WTC11 (cell line): ENCODE measurements at regions not wholly inside any gene's neighbourhood (a gene's known extent, or its start where the extent isn't known, plus 50 kb on each side); places are given as distances from the start of the nearest gene placed in this dataset.

Experiments
- ATAC-seq: fragments of 200-7000 bp; cut with Tn5 transposase; 2 replicates; pipeline ENCODE4 v1.10.0; 2021; ENCODE audit warnings: mild to moderate bottlenecking, moderate library complexity
- CTCF ChIA-PET: fragments of 300-600 bp; sonication (Branson Sonifier 250); formaldehyde crosslinking; loops from one replicate; lab custom pipeline; 2021; ENCODE audit warnings: antibody characterized with exemption; lab: Charles Lee
- POLR2A ChIA-PET: fragments of 350-600 bp; sonication (Branson Sonifier 250); formaldehyde crosslinking; loops from one replicate; lab custom pipeline; 2021; ENCODE audit warnings: antibody characterized with exemption; lab: Charles Lee
- DNase-seq: peaks from one replicate; pipeline ENCODE4 v3.0.0; 2021; ENCODE audit warnings: low spot score
- H3K27ac Mint-ChIP-seq: 2 replicates; pipeline ENCODE4 v1.8.0; 2021; ENCODE audit warnings: mixed read lengths
- H3K27me3 Mint-ChIP-seq: 2 replicates; pipeline ENCODE4 v1.8.0; 2021; ENCODE audit warnings: low read depth, mild to moderate bottlenecking, moderate library complexity, mixed read lengths
- H3K36me3 Mint-ChIP-seq: 2 replicates; pipeline ENCODE4 v1.8.0; 2021; ENCODE audit warnings: mixed read lengths
- H3K4me1 Mint-ChIP-seq: 2 replicates; pipeline ENCODE4 v1.8.0; 2022; ENCODE audit warnings: mixed read lengths
- H3K4me3 Mint-ChIP-seq: 2 replicates; pipeline ENCODE4 v1.8.0; 2021; ENCODE audit warnings: mild to moderate bottlenecking, moderate library complexity, mixed read lengths
- H3K9me3 Mint-ChIP-seq: 2 replicates; pipeline ENCODE4 v1.8.0; 2021; ENCODE audit warnings: mixed read lengths
- AFF4 ChIP-seq: sonication (generic); formaldehyde crosslinking; IDR thresholded peaks from 2 replicates; pipeline ENCODE4 v1.8.1; 2023; ENCODE audit warnings: mild to moderate bottlenecking, missing genetic modification reagents, borderline replicate concordance
- ATF1 ChIP-seq: sonication (generic); formaldehyde crosslinking; IDR thresholded peaks from 2 replicates; pipeline ENCODE4 v1.8.1; 2023; ENCODE audit warnings: mild to moderate bottlenecking, moderate library complexity, missing genetic modification reagents
- CBFB ChIP-seq: sonication (generic); formaldehyde crosslinking; IDR thresholded peaks from 2 replicates; pipeline ENCODE4 v1.8.1; 2022; ENCODE audit warnings: mild to moderate bottlenecking, low read depth, missing genetic modification reagents
- CDX4 ChIP-seq: fragments of 250-450 bp; sonication (Bioruptor Pico); IDR thresholded peaks from 2 replicates; pipeline ENCODE4 v1.9.0; 2021; ENCODE audit warnings: moderate library complexity, mild to moderate bottlenecking, inconsistent platforms, borderline replicate concordance
- ESRRA ChIP-seq: sonication (generic); formaldehyde crosslinking; IDR thresholded peaks from 2 replicates; pipeline ENCODE4 v1.8.1; 2022; ENCODE audit warnings: mild to moderate bottlenecking, missing genetic modification reagents, borderline replicate concordance
- FOXP1 ChIP-seq: sonication (generic); formaldehyde crosslinking; IDR thresholded peaks from 2 replicates; pipeline ENCODE4 v1.8.0; 2022; ENCODE audit warnings: missing genetic modification reagents, mild to moderate bottlenecking, moderate library complexity, borderline replicate concordance
- HMGXB4 ChIP-seq: sonication (generic); formaldehyde crosslinking; IDR thresholded peaks from 2 replicates; pipeline ENCODE4 v1.8.1; 2023; ENCODE audit warnings: mild to moderate bottlenecking, moderate library complexity, missing genetic modification reagents
- IRF1 ChIP-seq: sonication (generic); formaldehyde crosslinking; IDR thresholded peaks from 2 replicates; pipeline ENCODE4 v1.8.0; 2023; ENCODE audit warnings: missing genetic modification reagents
- JAZF1 ChIP-seq: fragments of 250-450 bp; sonication (Bioruptor Pico); IDR thresholded peaks from 2 replicates; pipeline ENCODE4 v1.9.0; 2021; ENCODE audit warnings: moderate library complexity, mild to moderate bottlenecking, inconsistent platforms
- NR1H2 ChIP-seq: sonication (generic); formaldehyde crosslinking; IDR thresholded peaks from 2 replicates; pipeline ENCODE4 v1.9.0; 2021; ENCODE audit warnings: mild to moderate bottlenecking, moderate library complexity, missing genetic modification reagents
- NR2C2 ChIP-seq: sonication (generic); formaldehyde crosslinking; IDR thresholded peaks from 2 replicates; pipeline ENCODE4 v1.8.0; 2022; ENCODE audit warnings: mild to moderate bottlenecking, missing genetic modification reagents
- OVOL2 ChIP-seq: fragments of 250-450 bp; sonication (Bioruptor Pico); IDR thresholded peaks from 2 replicates; pipeline ENCODE4 v1.9.0; 2021; ENCODE audit warnings: mild to moderate bottlenecking, borderline replicate concordance
- RORB ChIP-seq: fragments of 250-450 bp; sonication (Bioruptor Pico); IDR thresholded peaks from 2 replicates; pipeline ENCODE4 v1.9.0; 2021; ENCODE audit warnings: mild to moderate bottlenecking
- USF1 ChIP-seq: sonication (generic); formaldehyde crosslinking; IDR thresholded peaks from 2 replicates; pipeline ENCODE4 v1.8.0; 2022; ENCODE audit warnings: mild to moderate bottlenecking, missing genetic modification reagents
- ZNF671 ChIP-seq: fragments of 250-450 bp; sonication (Bioruptor Pico); IDR thresholded peaks from 2 replicates; pipeline ENCODE4 v1.8.0; 2021; ENCODE audit warnings: mild to moderate bottlenecking
- TF ChIP-seq, protein P1 (sequence below): fragments of 250-450 bp; sonication (Bioruptor Pico); IDR thresholded peaks from 2 replicates; pipeline ENCODE4 v1.8.0; 2021; ENCODE audit warnings: mild to moderate bottlenecking
- TF ChIP-seq, protein P2 (sequence below): sonication (generic); formaldehyde crosslinking; IDR thresholded peaks from 2 replicates; pipeline ENCODE4 v1.8.0; 2023; ENCODE audit warnings: mild to moderate bottlenecking, missing genetic modification reagents

GRCh38 chr1:101370488-101370887 lies 133.7 kb downstream of the S1PR1 start:
- TF ChIP-seq RORB (CRISPR knock-in tag), result no peak
- TF ChIP-seq, protein P1, sequence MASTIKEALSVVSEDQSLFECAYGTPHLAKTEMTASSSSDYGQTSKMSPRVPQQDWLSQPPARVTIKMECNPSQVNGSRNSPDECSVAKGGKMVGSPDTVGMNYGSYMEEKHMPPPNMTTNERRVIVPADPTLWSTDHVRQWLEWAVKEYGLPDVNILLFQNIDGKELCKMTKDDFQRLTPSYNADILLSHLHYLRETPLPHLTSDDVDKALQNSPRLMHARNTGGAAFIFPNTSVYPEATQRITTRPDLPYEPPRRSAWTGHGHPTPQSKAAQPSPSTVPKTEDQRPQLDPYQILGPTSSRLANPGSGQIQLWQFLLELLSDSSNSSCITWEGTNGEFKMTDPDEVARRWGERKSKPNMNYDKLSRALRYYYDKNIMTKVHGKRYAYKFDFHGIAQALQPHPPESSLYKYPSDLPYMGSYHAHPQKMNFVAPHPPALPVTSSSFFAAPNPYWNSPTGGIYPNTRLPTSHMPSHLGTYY, result no peak
- no peak for TF ChIP-seq AFF4 (CRISPR knock-in tag)
- TF ChIP-seq USF1 (CRISPR knock-in tag), result no peak
- TF ChIP-seq HMGXB4 (CRISPR knock-in tag), result no peak
- no peak for TF ChIP-seq IRF1 (CRISPR knock-in tag)
- no peak for TF ChIP-seq ZNF671 (CRISPR knock-in tag)
- no peak for TF ChIP-seq JAZF1
- no peak for TF ChIP-seq CBFB
- no peak for TF ChIP-seq OVOL2
- TF ChIP-seq CDX4 (CRISPR knock-in tag), result no peak
- TF ChIP-seq, protein P2, sequence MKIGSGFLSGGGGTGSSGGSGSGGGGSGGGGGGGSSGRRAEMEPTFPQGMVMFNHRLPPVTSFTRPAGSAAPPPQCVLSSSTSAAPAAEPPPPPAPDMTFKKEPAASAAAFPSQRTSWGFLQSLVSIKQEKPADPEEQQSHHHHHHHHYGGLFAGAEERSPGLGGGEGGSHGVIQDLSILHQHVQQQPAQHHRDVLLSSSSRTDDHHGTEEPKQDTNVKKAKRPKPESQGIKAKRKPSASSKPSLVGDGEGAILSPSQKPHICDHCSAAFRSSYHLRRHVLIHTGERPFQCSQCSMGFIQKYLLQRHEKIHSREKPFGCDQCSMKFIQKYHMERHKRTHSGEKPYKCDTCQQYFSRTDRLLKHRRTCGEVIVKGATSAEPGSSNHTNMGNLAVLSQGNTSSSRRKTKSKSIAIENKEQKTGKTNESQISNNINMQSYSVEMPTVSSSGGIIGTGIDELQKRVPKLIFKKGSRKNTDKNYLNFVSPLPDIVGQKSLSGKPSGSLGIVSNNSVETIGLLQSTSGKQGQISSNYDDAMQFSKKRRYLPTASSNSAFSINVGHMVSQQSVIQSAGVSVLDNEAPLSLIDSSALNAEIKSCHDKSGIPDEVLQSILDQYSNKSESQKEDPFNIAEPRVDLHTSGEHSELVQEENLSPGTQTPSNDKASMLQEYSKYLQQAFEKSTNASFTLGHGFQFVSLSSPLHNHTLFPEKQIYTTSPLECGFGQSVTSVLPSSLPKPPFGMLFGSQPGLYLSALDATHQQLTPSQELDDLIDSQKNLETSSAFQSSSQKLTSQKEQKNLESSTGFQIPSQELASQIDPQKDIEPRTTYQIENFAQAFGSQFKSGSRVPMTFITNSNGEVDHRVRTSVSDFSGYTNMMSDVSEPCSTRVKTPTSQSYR, result no peak
- TF ChIP-seq NR1H2, result no peak
- no peak for TF ChIP-seq FOXP1
- TF ChIP-seq ATF1 (CRISPR knock-in tag), result no peak
- no peak for TF ChIP-seq NR2C2 (CRISPR knock-in tag)
- TF ChIP-seq ESRRA (CRISPR knock-in tag), result no peak
- TF ChIP-seq, all 79 proteins: peak for 0
- Mint-ChIP-seq H3K36me3 (peaks cover 5% of the 10 kb centered on the region; the same call in 1 of the 2 replicates), H3K9me3 (peaks cover 20% of the 10 kb centered on the region), H3K4me3 (no peak overlapping the region), H3K27me3 (no peaks in the 10 kb centered on the region), H3K4me1 (peaks cover 2% of the 10 kb centered on the region; the same call in 1 of the 2 replicates), H3K27ac (no peak overlapping the region)
- ATAC-seq (no peak), DNase-seq (no peak)
- CTCF ChIA-PET, result interaction anchor here (5.3 kb wide), 1 partner anchor 13 kb away, joined by 22 read pairs; no protein-coding TSS in a partner anchor
- POLR2A ChIA-PET, result no interaction called here
